ENCODE measurements at regions not wholly inside any gene's neighbourhood (a gene's known extent, or its start where the extent isn't known, plus 50 kb on each side); places are given as distances from the start of the nearest gene placed in this dataset.

DNA sequence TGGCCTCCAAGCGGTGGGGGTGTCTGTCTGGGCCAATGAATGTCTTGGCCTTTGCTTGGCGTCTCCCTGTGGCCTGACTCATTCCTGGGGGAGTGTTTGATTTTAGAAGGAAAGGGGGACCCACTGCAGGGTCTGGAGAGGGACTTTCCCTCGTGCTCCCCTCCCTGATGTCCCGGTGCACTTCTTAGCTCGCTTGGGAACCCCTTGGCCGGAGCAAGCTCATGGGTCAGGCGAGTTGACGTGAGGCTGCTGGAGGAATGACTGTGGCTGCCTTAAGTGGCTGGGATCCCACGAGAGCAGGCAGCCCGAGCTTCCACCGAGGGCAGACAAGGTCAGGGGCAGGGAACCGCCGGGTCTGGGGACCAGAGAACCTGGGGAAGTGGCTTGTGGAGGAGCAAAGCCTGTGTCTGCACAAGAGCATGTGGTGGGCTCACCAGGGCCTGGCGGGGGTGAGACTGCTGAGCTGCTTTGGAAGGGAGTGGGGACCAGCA is 218.4 kb upstream of the C14orf180 start:
- no peak for TF ChIP-seq ATF3 (IDR thresholded peaks at IDR 0.05)
- TF ChIP-seq, protein P1, sequence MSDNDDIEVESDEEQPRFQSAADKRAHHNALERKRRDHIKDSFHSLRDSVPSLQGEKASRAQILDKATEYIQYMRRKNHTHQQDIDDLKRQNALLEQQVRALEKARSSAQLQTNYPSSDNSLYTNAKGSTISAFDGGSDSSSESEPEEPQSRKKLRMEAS (IDR thresholded peaks at IDR 0.05) = no peak
